ENCODE measurements at regions not wholly inside any gene's neighbourhood (a gene's known extent, or its start where the extent isn't known, plus 50 kb on each side); places are given as distances from the start of the nearest gene placed in this dataset.

DNA sequence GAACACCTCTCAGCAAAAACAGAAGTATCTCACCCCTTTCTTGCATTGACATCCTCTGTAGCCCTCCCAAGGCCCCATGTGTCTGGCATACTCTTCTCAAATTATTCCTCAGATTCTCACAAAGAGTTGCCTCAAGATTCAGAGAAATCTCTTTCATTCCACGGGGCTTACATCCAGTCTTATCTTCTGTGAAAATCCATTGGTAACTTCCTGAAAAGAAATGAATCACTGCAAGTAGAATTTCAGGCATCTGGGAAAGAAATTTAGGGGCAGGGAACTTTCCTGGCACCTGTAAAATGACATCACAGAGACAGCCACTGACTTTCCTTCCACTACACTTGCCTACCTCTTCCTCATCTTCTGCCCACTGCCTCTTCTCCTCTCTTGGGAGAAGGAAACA lies 182.5 kb upstream of the ARHGEF9 start:
- no peak for TF ChIP-seq POLR2AphosphoS5 (IDR thresholded peaks at IDR 0.05; ENCODE audit: low read depth, low read length)
- TF ChIP-seq POLR2A (IDR thresholded peaks at IDR 0.05; ENCODE audit: low read depth, low read length) = no peak
- TF ChIP-seq TAF1 (IDR thresholded peaks at IDR 0.05; ENCODE audit: low read depth, low read length) = no peak

Data from GM12891 (cell line).